Stimulated activated CD4-positive, alpha-beta T cell treated with anti-CD3 and anti-CD28 coated beads, TNF-alpha, amount 100 ng/mL, for 24 hours (primary cell): ENCODE measurements at regions not wholly inside any gene's neighbourhood (a gene's known extent, or its start where the extent isn't known, plus 50 kb on each side); places are given as distances from the start of the nearest gene placed in this dataset.
"Not testable (repeated sequence)": the region's sequence is repeated elsewhere in the genome, so short reads cannot be mapped to it uniquely, and the experiment has no call there.

Experiments
- DNase-seq, 3 experiments: peaks; one replicate each; pipeline ENCODE4 v3.0.0-alpha.2; 2020; ENCODE audit warnings: low read depth in 3 of 3

GRCh38 chr4:81314897-81315470, 100.0 kb upstream of the PRKG2 start:
- no peak for DNase-seq

DNA sequence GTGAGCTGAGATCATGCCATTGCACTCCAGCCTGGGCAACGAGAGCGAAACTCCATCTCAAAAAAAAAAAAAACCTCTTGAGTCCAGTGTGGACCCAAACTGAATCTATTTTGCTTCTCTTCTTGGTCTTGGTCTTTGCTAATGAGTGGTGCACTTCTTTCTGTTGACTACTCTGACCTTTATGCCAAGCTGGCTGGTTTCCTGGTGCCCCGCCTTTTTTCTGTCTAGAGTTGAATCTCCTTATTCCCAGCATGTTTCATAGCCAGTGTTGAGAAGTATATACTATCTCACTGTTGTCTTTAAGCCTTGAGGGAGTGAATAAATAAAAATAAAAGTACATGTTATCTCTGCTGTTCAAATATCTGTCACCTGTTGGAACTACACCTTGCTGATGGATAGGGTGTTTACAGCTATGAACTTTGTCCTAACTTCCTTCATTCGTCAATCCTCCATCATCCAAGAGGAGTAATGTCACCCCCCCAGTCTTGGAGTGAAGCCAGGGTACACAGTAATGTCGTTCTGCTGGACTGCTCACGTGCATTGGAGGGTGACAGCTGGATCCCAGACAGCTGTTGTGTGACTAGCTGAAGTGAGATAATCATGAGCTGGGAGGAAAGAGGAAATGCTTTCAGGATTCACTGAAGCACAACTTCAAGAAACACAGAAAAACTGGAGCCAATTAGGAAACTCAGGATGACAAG, 99.3 kb upstream of the PRKG2 start:
- no peak for DNase-seq

- no peak for DNase-seq
Measured at GRCh38 chr4:81307991-81308390, 93.0 kb upstream of the PRKG2 start.

- no peak for DNase-seq
Measured at GRCh38 chr4:81304871-81305270, 89.8 kb upstream of the PRKG2 start.

GRCh38 chr4:81300352-81300751, 85.3 kb upstream of the PRKG2 start:
- not testable (repeated sequence) for DNase-seq

- DNase-seq: no peak
Measured at GRCh38 chr4:81290813-81291212, 75.8 kb upstream of the PRKG2 start.

DNA sequence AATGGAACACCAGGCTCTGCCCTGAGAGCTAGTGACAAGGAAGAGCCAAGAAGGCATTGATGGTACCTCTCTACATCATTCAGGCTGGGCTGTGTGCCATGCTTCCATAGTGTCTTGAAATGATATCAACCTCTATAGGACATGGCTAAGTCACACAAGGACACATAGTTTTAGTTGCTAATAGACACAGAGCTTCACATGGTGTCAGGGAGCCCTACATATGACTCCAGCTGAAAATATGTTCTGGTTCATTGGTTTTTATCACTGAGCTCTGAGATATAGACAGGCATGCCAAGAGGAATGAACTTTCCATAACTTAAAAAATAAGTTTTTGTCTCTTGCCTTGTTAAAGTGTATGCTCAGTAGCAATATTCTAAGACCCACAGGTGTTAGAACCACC, 72.1 kb upstream of the PRKG2 start:
- DNase-seq: no peak

DNA sequence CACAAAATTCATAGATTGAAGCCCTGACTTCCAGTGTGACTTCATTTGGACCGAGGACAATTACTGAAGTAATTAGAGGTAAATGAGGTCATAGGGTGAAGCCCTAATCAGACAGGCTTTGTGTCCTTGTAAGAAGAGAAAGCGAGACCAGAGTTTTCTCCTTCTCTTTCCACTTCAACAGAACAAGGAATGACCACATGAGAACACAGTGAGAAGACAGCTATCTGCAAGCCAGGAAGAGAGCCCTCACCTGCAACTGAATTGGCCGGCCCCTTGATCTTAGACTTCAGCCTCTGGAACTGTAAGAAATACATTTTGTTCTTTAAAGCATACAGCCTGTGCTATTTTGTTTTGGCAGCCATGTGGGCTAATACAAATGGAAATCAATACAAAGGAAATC, 67.1 kb upstream of the PRKG2 start:
- no peak for DNase-seq

- DNase-seq: no peak
Measured at GRCh38 chr4:81274460-81274859, 59.4 kb upstream of the PRKG2 start.

DNA sequence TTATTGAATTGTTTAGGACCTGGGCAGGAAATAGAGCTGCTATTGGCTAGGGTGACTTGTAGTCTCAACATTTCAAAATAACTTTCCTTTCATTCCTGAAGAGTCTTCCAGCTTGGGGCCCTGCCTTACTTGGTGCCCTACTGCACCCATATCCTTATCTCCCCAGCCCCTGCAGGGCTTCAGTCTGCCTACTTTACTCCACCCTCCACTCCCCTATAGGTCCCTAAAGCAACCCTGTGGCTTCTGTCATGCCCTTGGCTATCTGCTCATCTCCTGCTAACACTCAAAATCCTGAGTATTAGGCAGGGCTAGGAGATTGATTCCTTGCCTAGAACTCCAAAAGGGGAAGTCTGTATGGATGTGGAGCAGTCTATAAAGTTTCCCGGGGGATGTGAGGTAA, 57.6 kb upstream of the PRKG2 start:
- DNase-seq: no peak
